ENCODE measurements at regions not wholly inside any gene's neighbourhood (a gene's known extent, or its start where the extent isn't known, plus 50 kb on each side); places are given as distances from the start of the nearest gene placed in this dataset.
"Not testable (repeated sequence)": the region's sequence is repeated elsewhere in the genome, so short reads cannot be mapped to it uniquely, and the experiment has no call there.

DNA sequence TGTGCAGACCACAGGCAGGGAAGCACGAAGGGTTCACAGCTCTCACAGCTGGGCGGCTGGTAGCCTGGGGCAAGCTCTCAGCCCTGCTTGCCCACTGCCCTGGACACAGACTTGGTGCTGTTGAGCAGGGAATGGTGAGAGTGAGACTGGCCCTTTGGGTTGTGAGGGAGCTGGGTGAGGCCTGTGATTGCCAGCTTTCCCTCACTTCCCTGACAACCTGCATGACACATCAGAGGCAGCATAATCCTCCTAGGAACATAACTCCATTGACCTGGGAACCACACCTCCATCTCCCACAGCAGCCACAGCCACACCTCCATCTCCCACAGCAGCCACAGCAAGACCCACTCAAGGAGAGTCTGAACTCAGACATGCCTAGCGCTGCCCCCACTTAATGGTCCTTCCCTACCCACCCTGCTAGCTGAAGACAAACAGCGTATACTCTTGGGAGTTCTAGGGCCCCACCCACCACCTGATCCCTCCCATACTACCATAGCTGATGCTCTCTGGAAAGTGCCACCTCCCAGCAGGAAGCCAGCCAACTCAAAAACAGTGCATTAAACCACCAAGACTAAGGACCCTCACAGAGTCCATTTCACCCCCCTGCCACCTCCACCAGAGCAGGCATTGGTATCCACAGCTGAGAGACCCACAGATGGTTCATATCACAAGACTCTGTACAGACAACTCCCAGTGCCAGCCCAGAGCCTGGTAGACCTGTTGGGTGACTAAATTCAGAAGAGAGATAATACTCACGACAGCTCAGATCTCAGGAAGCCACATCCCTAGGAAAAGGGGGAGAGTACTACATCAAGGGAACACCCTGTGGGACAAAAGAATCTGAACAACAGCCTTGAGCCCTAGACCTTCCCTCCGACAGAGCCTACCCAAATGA is 60.2 kb upstream of the PRSS3 start:
- DNase-seq (ENCODE audit: low read depth in 2 of 2) = not testable (repeated sequence)

GRCh38 chr9:33737811-33738606 is 57.4 kb upstream of the PRSS3 start:
- DNase-seq (ENCODE audit: low read depth in 2 of 2) = peak; percentile 38 to 64

DNA sequence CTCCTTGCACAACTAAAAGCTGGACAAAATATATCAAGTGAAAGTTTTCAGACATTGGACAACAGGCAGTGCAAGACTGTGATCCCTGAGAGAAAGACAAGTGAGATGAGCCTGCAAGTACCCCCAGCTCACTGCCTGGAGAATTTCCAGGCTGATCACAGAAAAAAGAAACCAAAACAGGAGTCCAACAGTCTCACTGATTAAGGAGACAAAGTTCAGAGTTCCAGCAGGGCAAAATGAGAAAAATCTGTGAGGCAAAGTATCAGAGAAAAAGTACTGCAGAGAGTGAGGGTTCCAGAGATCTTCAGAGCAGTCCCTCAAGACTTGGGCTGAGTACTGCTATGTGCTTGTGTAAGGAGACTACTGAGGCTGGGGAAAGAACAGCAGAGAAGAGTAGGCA is 56.0 kb upstream of the PRSS3 start:
- DNase-seq (ENCODE audit: low read depth in 2 of 2) = no peak

GRCh38 chr9:33740075-33740474 is 55.3 kb upstream of the PRSS3 start:
- no peak for DNase-seq (ENCODE audit: low read depth in 2 of 2)

DNA sequence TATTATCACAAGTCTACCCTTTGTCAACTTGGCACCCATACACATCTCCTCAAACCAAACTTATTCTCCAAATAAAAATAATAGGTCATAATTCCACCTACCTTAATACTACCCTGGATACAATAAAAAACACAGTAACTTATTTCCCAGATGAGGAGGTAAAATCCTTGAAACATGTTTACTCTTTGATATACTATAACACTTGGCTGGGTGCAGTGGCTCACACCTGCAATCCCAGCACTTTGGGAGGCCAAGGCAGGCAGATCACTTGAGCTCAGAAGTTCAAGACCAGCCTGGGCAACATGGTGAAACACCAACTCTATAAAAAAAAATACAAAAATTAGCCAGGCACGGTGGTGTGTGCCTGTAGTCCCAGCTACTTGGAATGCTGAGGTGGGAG is 54.4 kb upstream of the PRSS3 start:
- not testable (repeated sequence) for DNase-seq (ENCODE audit: low read depth in 2 of 2)

- no peak for DNase-seq (ENCODE audit: low read depth in 2 of 2)
Observed at GRCh38 chr9:33742051-33742450, 53.3 kb upstream of the PRSS3 start.

GRCh38 chr9:33742519-33742918 is 52.8 kb upstream of the PRSS3 start:
- no peak for DNase-seq (ENCODE audit: low read depth in 2 of 2)
